ENCODE measurements at regions not wholly inside any gene's neighbourhood (a gene's known extent, or its start where the extent isn't known, plus 50 kb on each side); places are given as distances from the start of the nearest gene placed in this dataset.

DNA sequence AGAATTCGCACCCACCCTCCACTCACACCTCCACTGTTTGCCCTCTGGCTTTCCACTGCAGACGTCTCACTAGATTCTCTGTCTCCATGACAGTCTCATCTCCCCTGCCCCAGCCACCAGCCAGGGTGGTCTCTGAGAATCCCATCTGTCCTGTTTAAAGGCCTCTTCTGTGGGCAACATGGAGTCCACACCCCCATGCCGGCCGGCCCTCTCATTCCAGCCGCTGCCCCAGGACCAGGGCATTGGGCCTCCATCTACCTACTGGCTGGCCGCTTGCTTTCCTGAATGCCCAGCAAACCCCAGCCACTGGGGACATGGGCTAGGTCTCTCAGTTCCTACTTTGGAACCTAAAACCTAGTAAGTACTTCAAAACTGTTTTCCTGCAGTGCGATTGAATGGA lies 65.6 kb upstream of the RUFY1 start:
- TF ChIP-seq, protein P1, sequence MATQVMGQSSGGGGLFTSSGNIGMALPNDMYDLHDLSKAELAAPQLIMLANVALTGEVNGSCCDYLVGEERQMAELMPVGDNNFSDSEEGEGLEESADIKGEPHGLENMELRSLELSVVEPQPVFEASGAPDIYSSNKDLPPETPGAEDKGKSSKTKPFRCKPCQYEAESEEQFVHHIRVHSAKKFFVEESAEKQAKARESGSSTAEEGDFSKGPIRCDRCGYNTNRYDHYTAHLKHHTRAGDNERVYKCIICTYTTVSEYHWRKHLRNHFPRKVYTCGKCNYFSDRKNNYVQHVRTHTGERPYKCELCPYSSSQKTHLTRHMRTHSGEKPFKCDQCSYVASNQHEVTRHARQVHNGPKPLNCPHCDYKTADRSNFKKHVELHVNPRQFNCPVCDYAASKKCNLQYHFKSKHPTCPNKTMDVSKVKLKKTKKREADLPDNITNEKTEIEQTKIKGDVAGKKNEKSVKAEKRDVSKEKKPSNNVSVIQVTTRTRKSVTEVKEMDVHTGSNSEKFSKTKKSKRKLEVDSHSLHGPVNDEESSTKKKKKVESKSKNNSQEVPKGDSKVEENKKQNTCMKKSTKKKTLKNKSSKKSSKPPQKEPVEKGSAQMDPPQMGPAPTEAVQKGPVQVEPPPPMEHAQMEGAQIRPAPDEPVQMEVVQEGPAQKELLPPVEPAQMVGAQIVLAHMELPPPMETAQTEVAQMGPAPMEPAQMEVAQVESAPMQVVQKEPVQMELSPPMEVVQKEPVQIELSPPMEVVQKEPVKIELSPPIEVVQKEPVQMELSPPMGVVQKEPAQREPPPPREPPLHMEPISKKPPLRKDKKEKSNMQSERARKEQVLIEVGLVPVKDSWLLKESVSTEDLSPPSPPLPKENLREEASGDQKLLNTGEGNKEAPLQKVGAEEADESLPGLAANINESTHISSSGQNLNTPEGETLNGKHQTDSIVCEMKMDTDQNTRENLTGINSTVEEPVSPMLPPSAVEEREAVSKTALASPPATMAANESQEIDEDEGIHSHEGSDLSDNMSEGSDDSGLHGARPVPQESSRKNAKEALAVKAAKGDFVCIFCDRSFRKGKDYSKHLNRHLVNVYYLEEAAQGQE (IDR thresholded peaks at IDR 0.05; ENCODE audit: low read depth, low read length), result no peak
- TF ChIP-seq POLR2AphosphoS5 (IDR thresholded peaks at IDR 0.05; ENCODE audit: low read depth, low read length), result no peak
- TF ChIP-seq, protein P2, sequence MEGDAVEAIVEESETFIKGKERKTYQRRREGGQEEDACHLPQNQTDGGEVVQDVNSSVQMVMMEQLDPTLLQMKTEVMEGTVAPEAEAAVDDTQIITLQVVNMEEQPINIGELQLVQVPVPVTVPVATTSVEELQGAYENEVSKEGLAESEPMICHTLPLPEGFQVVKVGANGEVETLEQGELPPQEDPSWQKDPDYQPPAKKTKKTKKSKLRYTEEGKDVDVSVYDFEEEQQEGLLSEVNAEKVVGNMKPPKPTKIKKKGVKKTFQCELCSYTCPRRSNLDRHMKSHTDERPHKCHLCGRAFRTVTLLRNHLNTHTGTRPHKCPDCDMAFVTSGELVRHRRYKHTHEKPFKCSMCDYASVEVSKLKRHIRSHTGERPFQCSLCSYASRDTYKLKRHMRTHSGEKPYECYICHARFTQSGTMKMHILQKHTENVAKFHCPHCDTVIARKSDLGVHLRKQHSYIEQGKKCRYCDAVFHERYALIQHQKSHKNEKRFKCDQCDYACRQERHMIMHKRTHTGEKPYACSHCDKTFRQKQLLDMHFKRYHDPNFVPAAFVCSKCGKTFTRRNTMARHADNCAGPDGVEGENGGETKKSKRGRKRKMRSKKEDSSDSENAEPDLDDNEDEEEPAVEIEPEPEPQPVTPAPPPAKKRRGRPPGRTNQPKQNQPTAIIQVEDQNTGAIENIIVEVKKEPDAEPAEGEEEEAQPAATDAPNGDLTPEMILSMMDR (IDR thresholded peaks at IDR 0.05), result no peak
- TF ChIP-seq EP300 (IDR thresholded peaks at IDR 0.05; ENCODE audit: borderline replicate concordance in 1 of 2, low read depth in 1 of 2, low read length in 1 of 2), result no peak
- TF ChIP-seq ELF1 (IDR thresholded peaks at IDR 0.05), result no peak
- TF ChIP-seq MAX (IDR thresholded peaks at IDR 0.05; ENCODE audit: low read depth), result no peak
- TF ChIP-seq SIN3A (IDR thresholded peaks at IDR 0.05; ENCODE audit: borderline replicate concordance, low read depth, low read length), result no peak
- TF ChIP-seq, protein P3, sequence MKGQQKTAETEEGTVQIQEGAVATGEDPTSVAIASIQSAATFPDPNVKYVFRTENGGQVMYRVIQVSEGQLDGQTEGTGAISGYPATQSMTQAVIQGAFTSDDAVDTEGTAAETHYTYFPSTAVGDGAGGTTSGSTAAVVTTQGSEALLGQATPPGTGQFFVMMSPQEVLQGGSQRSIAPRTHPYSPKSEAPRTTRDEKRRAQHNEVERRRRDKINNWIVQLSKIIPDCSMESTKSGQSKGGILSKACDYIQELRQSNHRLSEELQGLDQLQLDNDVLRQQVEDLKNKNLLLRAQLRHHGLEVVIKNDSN (IDR thresholded peaks at IDR 0.05; ENCODE audit: borderline replicate concordance, low read depth), result no peak
- TF ChIP-seq TEAD4 (IDR thresholded peaks at IDR 0.05; ENCODE audit: borderline replicate concordance, insufficient read depth), result no peak
- no peak for TF ChIP-seq FOXJ3 (CRISPR knock-in tag; IDR thresholded peaks at IDR 0.05)
- no peak for TF ChIP-seq MXI1 (IDR thresholded peaks at IDR 0.05; ENCODE audit: low read depth, low read length)

Measured in SK-N-SH (cell line).